Uterus (tissue), 3 donors: ENCODE measurements at regions not wholly inside any gene's neighbourhood (a gene's known extent, or its start where the extent isn't known, plus 50 kb on each side); places are given as distances from the start of the nearest gene placed in this dataset.

Experiments used
- DNase-seq, 2 donors: peaks; one replicate each; pipeline ENCODE4 v3.0.0-alpha.2; 2019 to 2020
- H3K27ac ChIP-seq, 2 donors: fragments of 200-600 bp; sonication (generic); 1 replicate in 1 of 2; 2 replicates in 1 of 2; pipeline ENCODE4 v1.5.1; 2016 to 2018
- H3K27me3 ChIP-seq, 2 donors: fragments of 200-600 bp; sonication (generic); one replicate each; pipeline ENCODE4 v1.5.1; 2018 to 2019; ENCODE audit warnings: control low read depth in 1 of 2
- H3K36me3 ChIP-seq, 2 donors: fragments of 200-600 bp; sonication (generic); one replicate each; pipeline ENCODE4 v1.5.1; 2019; ENCODE audit warnings: control low read depth in 1 of 2
- H3K4me1 ChIP-seq, 2 donors: fragments of 200-600 bp; sonication (generic); one replicate each; pipeline ENCODE4 v1.5.1; 2018 to 2019; ENCODE audit warnings: control low read depth in 1 of 2
- H3K4me3 ChIP-seq, 2 donors: fragments of 200-600 bp; sonication (generic); 1 replicate in 1 of 2; 2 replicates in 1 of 2; pipeline ENCODE4 v1.5.1; 2018 to 2019; ENCODE audit warnings: mild to moderate bottlenecking in 1 of 2
- H3K9me3 ChIP-seq, 2 donors: fragments of 200-600 bp; sonication (generic); one replicate each; pipeline ENCODE4 v1.5.1; 2019; ENCODE audit warnings: control low read depth in 1 of 2
- CTCF ChIP-seq, 4 experiments: fragments of 200-600 bp in 2 of 4; fragments of 450-650 bp in 2 of 4; sonication (generic) in 2 of 4; IDR thresholded peaks; one replicate each; pipeline ENCODE4 v1.5.1; 2016 to 2019; ENCODE audit warnings: antibody characterized with exemption in 4 of 4, mild to moderate bottlenecking in 2 of 4, moderate library complexity in 1 of 4
- POLR2A ChIP-seq, 2 donors: fragments of 450-650 bp; IDR thresholded peaks; one replicate each; pipeline ENCODE4 v1.6.1; 2016; ENCODE audit warnings: antibody characterized with exemption in 2 of 2, mild to moderate bottlenecking in 1 of 2, moderate library complexity in 1 of 2
- intact Hi-C: fragments of 100-400 bp; cut with DNase I; formaldehyde crosslinking; loops from one replicate; pipeline ENCODE4 v1.15.1; 2023; ENCODE audit warnings: low total_unique reads
- donor health status: DM: yes; HTN: yes; CAD: no.

- H3K4me1 ChIP-seq, result no peaks in the 10 kb centered on the region
- no peaks in the 10 kb centered on the region for H3K27me3 ChIP-seq
- H3K36me3 ChIP-seq, result no peaks in the 10 kb centered on the region
- TF ChIP-seq CTCF (IDR thresholded peaks at IDR 0.05), result no peak
- no peak for TF ChIP-seq POLR2A (IDR thresholded peaks at IDR 0.05)
- no peak overlapping the region for H3K27ac ChIP-seq
- intact Hi-C loops, result no loop called here
- H3K4me3 ChIP-seq, result no peak overlapping the region
- no peaks in the 10 kb centered on the region for H3K9me3 ChIP-seq
- no peak for DNase-seq
Observed at GRCh38 chr11:76728778-76729177, 54.4 kb upstream of the TSKU start.

- intact Hi-C loops, result no loop called here
- Histone ChIP-seq H3K4me3 (no peak overlapping the region), H3K4me1 (no peaks in the 10 kb centered on the region), H3K27ac (no peak overlapping the region), H3K27me3 (no peaks in the 10 kb centered on the region), H3K9me3 (no peaks in the 10 kb centered on the region), H3K36me3 (no peaks in the 10 kb centered on the region)
- no peak for DNase-seq
- TF ChIP-seq POLR2A (IDR thresholded peaks at IDR 0.05) (no peak), CTCF (IDR thresholded peaks at IDR 0.05) (no peak)
Observed at GRCh38 chr11:76729214-76729613, 53.9 kb upstream of the TSKU start.

GRCh38 chr11:76730887-76731565 lies 52.1 kb upstream of the TSKU start:
- H3K27me3 ChIP-seq, result no peaks in the 10 kb centered on the region
- no peak for TF ChIP-seq CTCF (IDR thresholded peaks at IDR 0.05)
- no peak for TF ChIP-seq POLR2A (IDR thresholded peaks at IDR 0.05)
- H3K9me3 ChIP-seq, result no peaks in the 10 kb centered on the region
- no peak overlapping the region for H3K4me3 ChIP-seq
- H3K36me3 ChIP-seq, result no peaks in the 10 kb centered on the region
- H3K27ac ChIP-seq, result no peak overlapping the region
- intact Hi-C loops, result loop anchor here (5.0 kb wide), 1 partner anchor 186 kb away; no protein-coding TSS in a partner anchor
- DNase-seq, result no peak
- H3K4me1 ChIP-seq, result no peaks in the 10 kb centered on the region

GRCh38 chr11:76732643-76733042 lies 50.5 kb upstream of the TSKU start:
- no peak overlapping the region for H3K4me3 ChIP-seq
- no peak for TF ChIP-seq POLR2A (IDR thresholded peaks at IDR 0.05)
- TF ChIP-seq CTCF (IDR thresholded peaks at IDR 0.05), result no peak
- no peaks in the 10 kb centered on the region for H3K4me1 ChIP-seq
- intact Hi-C loops, result loop anchor here (5.0 kb wide), 1 partner anchor 185 kb away; no protein-coding TSS in a partner anchor
- no peaks in the 10 kb centered on the region for H3K9me3 ChIP-seq
- no peak for DNase-seq
- H3K27me3 ChIP-seq, result no peaks in the 10 kb centered on the region
- H3K36me3 ChIP-seq, result no peaks in the 10 kb centered on the region
- no peak overlapping the region for H3K27ac ChIP-seq
